HepG2 (cell line): ENCODE measurements at regions not wholly inside any gene's neighbourhood (a gene's known extent, or its start where the extent isn't known, plus 50 kb on each side); places are given as distances from the start of the nearest gene placed in this dataset.

Experiments
- ATAC-seq: fragments of 200-7000 bp; cut with Tn5 transposase; 3 replicates; pipeline ENCODE4 v1.9.1; 2020; ENCODE audit warnings: mild to moderate bottlenecking, moderate library complexity
- BruUV-seq: library from RNA; stranded (reverse); fragments of 400-500 nt; replicated peaks from 2 replicates; lab custom pipeline; 2021; lab: Mats Ljungman, UMichigan
- CTCF ChIA-PET: fragments of 300-600 bp; formaldehyde crosslinking; extraction: SDS; loops from one replicate; lab custom pipeline; 2021; ENCODE audit warnings: low total read pairs, inconsistent platforms, low intra/inter-chr PET ratio; lab: Yijun Ruan, JAX
- POLR2A ChIA-PET: fragments of 350-600 bp; sonication (Branson Sonifier 250); formaldehyde crosslinking; loops from one replicate; lab custom pipeline; 2020; ENCODE audit warnings: antibody characterized with exemption, inconsistent platforms; lab: Yijun Ruan, JAX
- DNase-seq: peaks from one replicate; pipeline ENCODE4 v3.0.0-alpha.2; 2015; ENCODE audit warnings: low spot score
- FAIRE-seq: peaks from 3 replicates; lab custom pipeline; 2011; peaks lifted over from hg19 to GRCh38; lab: Jason Lieb, UNC
- H2AFZ ChIP-seq: one replicate; pipeline ENCODE4 v1.6.1; 2011; ENCODE audit warnings: low read length, inconsistent platforms
- H3K27ac ChIP-seq: fragments of 300-600 bp; 3 replicates; pipeline ENCODE4 v1.8.0; 2011; ENCODE audit warnings: mixed run types, mild to moderate bottlenecking, mixed read lengths, low read length, inconsistent platforms; ENCODE audit not compliant: insufficient read depth; ENCODE audit errors: extremely low read length
- H3K27me3 ChIP-seq, 2 experiments: fragments of 200-600 bp in 1 of 2; 2 replicates in 1 of 2; 3 replicates in 1 of 2; pipeline versions ENCODE4 v1.6.0 to v1.8.0; 2011; ENCODE audit warnings: low read length in 2 of 2, mild to moderate bottlenecking in 2 of 2, moderate library complexity in 2 of 2, inconsistent platforms in 1 of 2; ENCODE audit not compliant: insufficient read depth in 2 of 2, control insufficient read depth in 1 of 2
- H3K36me3 ChIP-seq, 2 experiments: fragments of 200-600 bp in 1 of 2; replicated peaks in 1 of 2; 2 replicates in 1 of 2; 3 replicates in 1 of 2; pipeline versions ENCODE4 v1.5.1 to v1.8.0; 2011; ENCODE audit warnings: low read length in 2 of 2, inconsistent platforms in 1 of 2; ENCODE audit not compliant: insufficient read depth in 2 of 2, control insufficient read depth in 1 of 2
- H3K4me1 ChIP-seq: 2 replicates; pipeline ENCODE4 v1.5.1; 2012; ENCODE audit warnings: low read length, inconsistent platforms; ENCODE audit not compliant: insufficient read depth
- H3K4me2 ChIP-seq: 2 replicates; pipeline ENCODE4 v1.6.0; 2011; ENCODE audit warnings: low read depth, low read length, inconsistent platforms
- H3K4me3 ChIP-seq, 3 experiments: fragments of 200-600 bp in 1 of 3; sonication (generic), shearing (Covaris generic) in 1 of 3; replicated peaks in 1 of 3; 2 replicates each; pipeline ENCODE4 v1.5.1; 2011 to 2016; ENCODE audit warnings: low read length in 3 of 3, inconsistent platforms in 2 of 3, low read depth in 2 of 3, mild to moderate bottlenecking in 2 of 3, control low read depth in 1 of 3, mixed read lengths in 1 of 3; ENCODE audit not compliant: insufficient read depth in 1 of 3
- H3K79me2 ChIP-seq: one replicate; pipeline ENCODE4 v1.6.1; 2011; ENCODE audit warnings: low read length, inconsistent platforms; ENCODE audit not compliant: insufficient read depth
- H3K9ac ChIP-seq: 2 replicates; pipeline ENCODE4 v1.6.0; 2011; ENCODE audit warnings: mild to moderate bottlenecking, low read depth, low read length, inconsistent platforms; ENCODE audit not compliant: insufficient read depth
- H3K9me3 ChIP-seq: 2 replicates; pipeline ENCODE4 v1.5.1; 2012; ENCODE audit warnings: mild to moderate bottlenecking, low read length
- H4K20me1 ChIP-seq: 2 replicates; pipeline ENCODE4 v1.6.0; 2011; ENCODE audit warnings: inconsistent platforms, mild to moderate bottlenecking, low read length, moderate library complexity; ENCODE audit not compliant: insufficient read depth
- FOXM1 ChIP-seq: sonication (generic); formaldehyde crosslinking; IDR thresholded peaks from 2 replicates; pipeline ENCODE4 v1.5.0; 2020; ENCODE audit warnings: missing genetic modification reagents
- JUN ChIP-seq: sonication (generic); formaldehyde crosslinking; IDR thresholded peaks from 2 replicates; pipeline ENCODE4 v1.4.0; 2020; ENCODE audit warnings: mild to moderate bottlenecking, missing genetic modification reagents
- NFE2 ChIP-seq: sonication (generic); formaldehyde crosslinking; IDR thresholded peaks from 2 replicates; pipeline ENCODE4 v1.4.0; 2020; ENCODE audit warnings: missing genetic modification reagents
- ZNF367 ChIP-seq: sonication (generic); formaldehyde crosslinking; IDR thresholded peaks from 2 replicates; pipeline ENCODE4 v1.4.0; 2020; ENCODE audit warnings: missing genetic modification reagents, borderline replicate concordance
- ZNF563 ChIP-seq: sonication (generic); formaldehyde crosslinking; IDR thresholded peaks from 2 replicates; pipeline ENCODE4 v1.8.0; 2022; ENCODE audit warnings: mild to moderate bottlenecking, moderate library complexity, missing genetic modification reagents
- WGBS: methylation state at CpG from one replicate; pipeline ENCODE4 v1.1.6; 2017; ENCODE audit warnings: low lambda C conversion rate; 5-methylcytosine and 5-hydroxymethylcytosine counted together
- in situ Hi-C: cut with HindIII; loops from 2 replicates; pipeline ENCODE4 v1.10.0; 2017; ENCODE audit warnings: low pct_unique_long_range_greater_than_20kb; ENCODE audit not compliant: extremely low pct_ligation_motif_present
- intact Hi-C: fragments of 100-400 bp; cut with micrococcal nuclease; formaldehyde crosslinking; loops from one replicate; pipeline ENCODE4 v1.10.0; 2022; ENCODE audit not compliant: unreplicated experiment
- TF ChIP-seq, protein P1 (sequence below): sonication (generic); formaldehyde crosslinking; IDR thresholded peaks from 2 replicates; pipeline ENCODE4 v1.4.0; 2020; ENCODE audit warnings: mild to moderate bottlenecking, missing genetic modification reagents
- TF ChIP-seq, protein P2 (sequence below): sonication (generic); formaldehyde crosslinking; IDR thresholded peaks from 2 replicates; pipeline ENCODE4 v1.4.0; 2020; ENCODE audit warnings: missing genetic modification reagents

DNA sequence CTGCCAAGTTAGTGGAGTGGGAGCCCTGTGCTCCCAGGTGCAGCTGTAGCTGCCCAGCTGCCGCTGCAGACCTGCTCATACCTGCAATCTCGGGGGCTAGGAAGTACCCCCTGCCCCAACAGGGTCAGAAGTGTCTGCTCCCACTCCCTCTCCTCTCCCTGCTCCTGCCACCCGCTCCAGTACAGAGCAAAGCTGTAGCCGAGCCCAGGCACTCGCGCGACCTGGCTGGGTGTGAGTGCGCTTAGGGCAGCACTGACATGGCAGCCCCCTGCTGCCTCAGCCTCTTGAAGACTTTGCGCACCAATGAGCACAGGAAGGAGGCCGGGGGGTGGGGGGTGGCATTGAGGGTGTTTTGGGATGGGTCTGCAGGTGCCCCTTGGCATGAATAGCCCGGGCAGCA, 1951.4 kb downstream of the SUCLG1 start:
- CTCF ChIA-PET, result no interaction called here
- no peak overlapping the region for H3K9ac ChIP-seq
- no peaks in the 10 kb centered on the region for H3K4me1 ChIP-seq
- no peak overlapping the region for H2AFZ ChIP-seq
- H4K20me1 ChIP-seq, result no peaks in the 10 kb centered on the region
- in situ Hi-C loops, result no loop called here
- no TSS peak for BruUV-seq
- H3K4me2 ChIP-seq, result no peak overlapping the region
- no peak for DNase-seq
- H3K4me3 ChIP-seq, result no peak overlapping the region
- POLR2A ChIA-PET, result no interaction called here
- no peak for ATAC-seq
- no peaks in the 10 kb centered on the region for H3K79me2 ChIP-seq
- no peak for FAIRE-seq
- peaks cover 52% of the 10 kb centered on the region for H3K9me3 ChIP-seq
- no peaks in the 10 kb centered on the region for H3K27me3 ChIP-seq
- no peak overlapping the region for H3K27ac ChIP-seq
- 45% methylated on average over 8 of the region's 11 CpGs for WGBS
- TF ChIP-seq ZNF563 (CRISPR knock-in tag) (no peak), ZNF367 (CRISPR knock-in tag) (no peak), FOXM1 (CRISPR knock-in tag) (no peak)
- TF ChIP-seq, protein P1, sequence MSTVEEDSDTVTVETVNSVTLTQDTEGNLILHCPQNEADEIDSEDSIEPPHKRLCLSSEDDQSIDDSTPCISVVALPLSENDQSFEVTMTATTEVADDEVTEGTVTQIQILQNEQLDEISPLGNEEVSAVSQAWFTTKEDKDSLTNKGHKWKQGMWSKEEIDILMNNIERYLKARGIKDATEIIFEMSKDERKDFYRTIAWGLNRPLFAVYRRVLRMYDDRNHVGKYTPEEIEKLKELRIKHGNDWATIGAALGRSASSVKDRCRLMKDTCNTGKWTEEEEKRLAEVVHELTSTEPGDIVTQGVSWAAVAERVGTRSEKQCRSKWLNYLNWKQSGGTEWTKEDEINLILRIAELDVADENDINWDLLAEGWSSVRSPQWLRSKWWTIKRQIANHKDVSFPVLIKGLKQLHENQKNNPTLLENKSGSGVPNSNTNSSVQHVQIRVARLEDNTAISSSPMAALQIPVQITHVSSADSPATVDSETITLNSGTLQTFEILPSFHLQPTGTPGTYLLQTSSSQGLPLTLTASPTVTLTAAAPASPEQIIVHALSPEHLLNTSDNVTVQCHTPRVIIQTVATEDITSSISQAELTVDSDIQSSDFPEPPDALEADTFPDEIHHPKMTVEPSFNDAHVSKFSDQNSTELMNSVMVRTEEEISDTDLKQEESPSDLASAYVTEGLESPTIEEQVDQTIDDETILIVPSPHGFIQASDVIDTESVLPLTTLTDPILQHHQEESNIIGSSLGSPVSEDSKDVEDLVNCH (CRISPR knock-in tag), result no peak
- intact Hi-C loops, result no loop called here
- H3K36me3 ChIP-seq, result no peaks in the 10 kb centered on the region

DNA sequence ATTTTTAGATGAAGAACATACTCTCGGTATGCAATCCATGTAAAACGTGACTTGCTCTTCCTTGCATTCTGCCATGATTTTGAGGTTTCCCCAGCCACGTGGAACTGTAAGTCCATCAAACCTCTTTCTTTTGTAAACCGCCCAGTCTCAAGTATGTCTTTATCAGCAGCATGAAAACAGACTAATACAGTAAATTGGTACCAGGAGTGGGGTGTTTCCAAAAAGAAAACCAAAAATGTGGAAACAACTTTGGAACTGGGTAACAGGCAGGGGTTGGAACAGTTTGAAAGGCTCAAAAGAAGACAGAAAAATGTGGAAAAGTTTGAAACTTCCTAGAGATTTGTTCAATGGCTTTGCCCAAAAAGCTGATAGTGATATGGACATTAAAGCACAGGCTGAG, 1957.9 kb downstream of the SUCLG1 start:
- ATAC-seq (no peak), FAIRE-seq (no peak), DNase-seq (no peak)
- H3K27ac ChIP-seq, result no peak overlapping the region
- H4K20me1 ChIP-seq, result no peaks in the 10 kb centered on the region
- BruUV-seq, result no TSS peak
- POLR2A ChIA-PET, result no interaction called here
- no peak overlapping the region for H3K4me2 ChIP-seq
- CTCF ChIA-PET, result no interaction called here
- no peaks in the 10 kb centered on the region for H3K4me1 ChIP-seq
- peaks cover 72% of the 10 kb centered on the region for H3K9me3 ChIP-seq
- no peak overlapping the region for H3K9ac ChIP-seq
- H3K79me2 ChIP-seq, result no peaks in the 10 kb centered on the region
- in situ Hi-C loops, result no loop called here
- TF ChIP-seq, protein P2, sequence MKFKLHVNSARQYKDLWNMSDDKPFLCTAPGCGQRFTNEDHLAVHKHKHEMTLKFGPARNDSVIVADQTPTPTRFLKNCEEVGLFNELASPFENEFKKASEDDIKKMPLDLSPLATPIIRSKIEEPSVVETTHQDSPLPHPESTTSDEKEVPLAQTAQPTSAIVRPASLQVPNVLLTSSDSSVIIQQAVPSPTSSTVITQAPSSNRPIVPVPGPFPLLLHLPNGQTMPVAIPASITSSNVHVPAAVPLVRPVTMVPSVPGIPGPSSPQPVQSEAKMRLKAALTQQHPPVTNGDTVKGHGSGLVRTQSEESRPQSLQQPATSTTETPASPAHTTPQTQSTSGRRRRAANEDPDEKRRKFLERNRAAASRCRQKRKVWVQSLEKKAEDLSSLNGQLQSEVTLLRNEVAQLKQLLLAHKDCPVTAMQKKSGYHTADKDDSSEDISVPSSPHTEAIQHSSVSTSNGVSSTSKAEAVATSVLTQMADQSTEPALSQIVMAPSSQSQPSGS, result no peak
- TF ChIP-seq JUN (CRISPR knock-in tag) (no peak), NFE2 (CRISPR knock-in tag) (no peak)
- H3K27me3 ChIP-seq, result no peaks in the 10 kb centered on the region
- intact Hi-C loops, result no loop called here
- H3K36me3 ChIP-seq, result no peaks in the 10 kb centered on the region
- H3K4me3 ChIP-seq, result no peak overlapping the region
- H2AFZ ChIP-seq, result no peak overlapping the region
- 17% methylated on average over 4 of the region's 4 CpGs for WGBS
